ENCODE measurements at regions not wholly inside any gene's neighbourhood (a gene's known extent, or its start where the extent isn't known, plus 50 kb on each side); places are given as distances from the start of the nearest gene placed in this dataset.

DNA sequence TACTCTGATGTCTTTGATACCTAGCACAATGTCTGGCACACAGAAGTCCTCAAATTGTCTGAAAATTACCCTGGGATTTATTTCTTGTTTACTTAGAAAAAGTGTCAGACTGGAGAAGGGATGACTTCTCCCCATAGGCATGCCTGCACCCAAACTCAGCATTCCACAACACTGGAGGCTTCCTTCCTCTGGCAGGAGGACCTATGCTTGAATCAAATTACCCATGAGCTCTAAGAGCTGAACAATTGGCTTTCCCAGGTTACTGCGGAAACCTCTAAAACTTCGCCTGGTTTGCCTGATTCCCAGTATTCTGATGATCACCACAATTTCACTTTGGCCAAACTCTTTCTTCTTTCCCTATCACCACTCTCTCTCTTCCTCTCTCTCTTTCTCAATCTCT is 217.4 kb downstream of the DIPK2A start:
- no peak overlapping the region for H3K4me3 ChIP-seq (ENCODE audit: low read depth in 1 of 3, low read length in 3 of 3)
- no peak for DNase-seq (ENCODE audit: low spot score)
- peaks cover 2 to 11% (median 3%) of the 10 kb centered on the region in 4 donors for H3K9me3 ChIP-seq (ENCODE audit: control insufficient read depth in 4 of 4, low read length in 3 of 4)
- no peak for TF ChIP-seq SP1 (IDR thresholded peaks at IDR 0.05)
- TF ChIP-seq, protein P1, sequence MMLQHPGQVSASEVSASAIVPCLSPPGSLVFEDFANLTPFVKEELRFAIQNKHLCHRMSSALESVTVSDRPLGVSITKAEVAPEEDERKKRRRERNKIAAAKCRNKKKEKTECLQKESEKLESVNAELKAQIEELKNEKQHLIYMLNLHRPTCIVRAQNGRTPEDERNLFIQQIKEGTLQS (IDR thresholded peaks at IDR 0.05): no peak
- no peak for TF ChIP-seq FOXA2 (IDR thresholded peaks at IDR 0.05)
- no peak for TF ChIP-seq EGR1 (IDR thresholded peaks at IDR 0.05; ENCODE audit: low read depth in 2 of 2)
- TF ChIP-seq, protein P2, sequence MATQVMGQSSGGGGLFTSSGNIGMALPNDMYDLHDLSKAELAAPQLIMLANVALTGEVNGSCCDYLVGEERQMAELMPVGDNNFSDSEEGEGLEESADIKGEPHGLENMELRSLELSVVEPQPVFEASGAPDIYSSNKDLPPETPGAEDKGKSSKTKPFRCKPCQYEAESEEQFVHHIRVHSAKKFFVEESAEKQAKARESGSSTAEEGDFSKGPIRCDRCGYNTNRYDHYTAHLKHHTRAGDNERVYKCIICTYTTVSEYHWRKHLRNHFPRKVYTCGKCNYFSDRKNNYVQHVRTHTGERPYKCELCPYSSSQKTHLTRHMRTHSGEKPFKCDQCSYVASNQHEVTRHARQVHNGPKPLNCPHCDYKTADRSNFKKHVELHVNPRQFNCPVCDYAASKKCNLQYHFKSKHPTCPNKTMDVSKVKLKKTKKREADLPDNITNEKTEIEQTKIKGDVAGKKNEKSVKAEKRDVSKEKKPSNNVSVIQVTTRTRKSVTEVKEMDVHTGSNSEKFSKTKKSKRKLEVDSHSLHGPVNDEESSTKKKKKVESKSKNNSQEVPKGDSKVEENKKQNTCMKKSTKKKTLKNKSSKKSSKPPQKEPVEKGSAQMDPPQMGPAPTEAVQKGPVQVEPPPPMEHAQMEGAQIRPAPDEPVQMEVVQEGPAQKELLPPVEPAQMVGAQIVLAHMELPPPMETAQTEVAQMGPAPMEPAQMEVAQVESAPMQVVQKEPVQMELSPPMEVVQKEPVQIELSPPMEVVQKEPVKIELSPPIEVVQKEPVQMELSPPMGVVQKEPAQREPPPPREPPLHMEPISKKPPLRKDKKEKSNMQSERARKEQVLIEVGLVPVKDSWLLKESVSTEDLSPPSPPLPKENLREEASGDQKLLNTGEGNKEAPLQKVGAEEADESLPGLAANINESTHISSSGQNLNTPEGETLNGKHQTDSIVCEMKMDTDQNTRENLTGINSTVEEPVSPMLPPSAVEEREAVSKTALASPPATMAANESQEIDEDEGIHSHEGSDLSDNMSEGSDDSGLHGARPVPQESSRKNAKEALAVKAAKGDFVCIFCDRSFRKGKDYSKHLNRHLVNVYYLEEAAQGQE (IDR thresholded peaks at IDR 0.05): no peak
- TF ChIP-seq RAD21 (IDR thresholded peaks at IDR 0.05): no peak
- TF ChIP-seq TAF1 (conservative IDR thresholded peaks at IDR 0.05): no peak
- no peak for TF ChIP-seq MAX (IDR thresholded peaks at IDR 0.05)
- no peak for TF ChIP-seq GABPA (IDR thresholded peaks at IDR 0.05 in 1 of 2, conservative IDR thresholded peaks at IDR 0.05 in 1 of 2)
- TF ChIP-seq HNF4G (IDR thresholded peaks at IDR 0.05): no peak
- no peak for TF ChIP-seq ZBTB33 (IDR thresholded peaks at IDR 0.05)
- no peak for TF ChIP-seq RXRA (IDR thresholded peaks at IDR 0.05)
- TF ChIP-seq JUND (IDR thresholded peaks at IDR 0.05): no peak
- TF ChIP-seq FOXA1 (IDR thresholded peaks at IDR 0.05): no peak
- no peak overlapping the region for H3K9ac ChIP-seq (ENCODE audit: low read depth in 1 of 2, low read length in 2 of 2)
- H3K4me1 ChIP-seq (ENCODE audit: control insufficient read depth in 4 of 4, insufficient read depth in 4 of 4, low read length in 3 of 4): no peaks in the 10 kb centered on the region
- WGBS: 96% methylated on average over 2 of the region's 2 CpGs
- no peaks in the 10 kb centered on the region for H3K36me3 ChIP-seq (ENCODE audit: control insufficient read depth in 4 of 4, insufficient read depth in 3 of 4, low read depth in 1 of 4, low read length in 3 of 4)
- H3K27me3 ChIP-seq (ENCODE audit: control insufficient read depth in 4 of 4, insufficient read depth in 4 of 4, low read length in 3 of 4): no peaks in the 10 kb centered on the region
- no peak overlapping the region for H3K27ac ChIP-seq (ENCODE audit: low read depth in 1 of 2, low read length in 2 of 2)

DNA sequence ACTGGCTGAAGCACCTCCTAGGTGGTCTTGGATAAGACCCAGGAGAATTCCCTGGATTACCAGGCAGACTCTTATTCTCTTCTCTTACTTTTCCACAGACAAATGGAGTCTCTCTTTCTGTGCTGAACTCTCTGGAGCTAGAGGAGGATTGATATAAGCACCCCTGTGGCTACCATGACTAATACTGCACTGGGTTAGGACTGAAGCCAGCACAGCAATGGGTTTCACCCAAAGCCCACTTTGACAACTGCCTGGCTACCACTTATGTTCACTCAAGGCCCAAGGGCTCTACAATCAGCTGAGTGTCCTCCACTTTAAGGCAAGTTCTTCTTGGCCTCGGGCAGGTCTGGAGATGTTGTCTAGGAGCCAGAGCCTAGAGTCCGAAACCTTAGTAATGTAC is 225.5 kb downstream of the DIPK2A start:
- DNase-seq (ENCODE audit: low spot score): no peak
- WGBS: 91% methylated on average over 2 of the region's 2 CpGs
- H3K4me1 ChIP-seq (ENCODE audit: control insufficient read depth in 4 of 4, insufficient read depth in 4 of 4, low read length in 3 of 4): no peaks in the 10 kb centered on the region

More for the DNA sequence above, 225.5 kb downstream of the DIPK2A start:
- no peak overlapping the region for H3K27ac ChIP-seq (ENCODE audit: low read depth in 1 of 2, low read length in 2 of 2)
- H3K36me3 ChIP-seq (ENCODE audit: control insufficient read depth in 4 of 4, insufficient read depth in 3 of 4, low read depth in 1 of 4, low read length in 3 of 4): no peaks in the 10 kb centered on the region
- no peak overlapping the region for H3K4me3 ChIP-seq (ENCODE audit: low read depth in 1 of 3, low read length in 3 of 3)
- H3K9ac ChIP-seq (ENCODE audit: low read depth in 1 of 2, low read length in 2 of 2): no peak overlapping the region
- H3K27me3 ChIP-seq (ENCODE audit: control insufficient read depth in 4 of 4, insufficient read depth in 4 of 4, low read length in 3 of 4): no peaks in the 10 kb centered on the region
- peaks cover 0 to 8% (median 2%) of the 10 kb centered on the region in 4 donors for H3K9me3 ChIP-seq (ENCODE audit: control insufficient read depth in 4 of 4, low read length in 3 of 4)
- TF ChIP-seq GABPA (IDR thresholded peaks at IDR 0.05 in 1 of 2, conservative IDR thresholded peaks at IDR 0.05 in 1 of 2) (no peak), EGR1 (IDR thresholded peaks at IDR 0.05; ENCODE audit: low read depth in 2 of 2) (no peak), FOXA1 (IDR thresholded peaks at IDR 0.05) (no peak), SP1 (IDR thresholded peaks at IDR 0.05) (no peak), TAF1 (conservative IDR thresholded peaks at IDR 0.05) (no peak), RAD21 (IDR thresholded peaks at IDR 0.05) (no peak), YY1 (IDR thresholded peaks at IDR 0.05) (no peak), MAX (IDR thresholded peaks at IDR 0.05) (no peak)
- TF ChIP-seq, protein P3, sequence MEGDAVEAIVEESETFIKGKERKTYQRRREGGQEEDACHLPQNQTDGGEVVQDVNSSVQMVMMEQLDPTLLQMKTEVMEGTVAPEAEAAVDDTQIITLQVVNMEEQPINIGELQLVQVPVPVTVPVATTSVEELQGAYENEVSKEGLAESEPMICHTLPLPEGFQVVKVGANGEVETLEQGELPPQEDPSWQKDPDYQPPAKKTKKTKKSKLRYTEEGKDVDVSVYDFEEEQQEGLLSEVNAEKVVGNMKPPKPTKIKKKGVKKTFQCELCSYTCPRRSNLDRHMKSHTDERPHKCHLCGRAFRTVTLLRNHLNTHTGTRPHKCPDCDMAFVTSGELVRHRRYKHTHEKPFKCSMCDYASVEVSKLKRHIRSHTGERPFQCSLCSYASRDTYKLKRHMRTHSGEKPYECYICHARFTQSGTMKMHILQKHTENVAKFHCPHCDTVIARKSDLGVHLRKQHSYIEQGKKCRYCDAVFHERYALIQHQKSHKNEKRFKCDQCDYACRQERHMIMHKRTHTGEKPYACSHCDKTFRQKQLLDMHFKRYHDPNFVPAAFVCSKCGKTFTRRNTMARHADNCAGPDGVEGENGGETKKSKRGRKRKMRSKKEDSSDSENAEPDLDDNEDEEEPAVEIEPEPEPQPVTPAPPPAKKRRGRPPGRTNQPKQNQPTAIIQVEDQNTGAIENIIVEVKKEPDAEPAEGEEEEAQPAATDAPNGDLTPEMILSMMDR (IDR thresholded peaks at IDR 0.05; ENCODE audit: low read depth, low read length, missing input control): no peak
